LNCaP clone FGC (cell line): ENCODE measurements at regions not wholly inside any gene's neighbourhood (a gene's known extent, or its start where the extent isn't known, plus 50 kb on each side); places are given as distances from the start of the nearest gene placed in this dataset.

Experiments used
- DNase-seq: peaks from one replicate; pipeline ENCODE4 v3.0.0-alpha.2; 2011; ENCODE audit warnings: low read depth
- H3K4me3 ChIP-seq: 2 replicates; pipeline ENCODE4 v1.5.1; 2011; ENCODE audit warnings: mild to moderate bottlenecking, low read depth, low read length, control low read depth
- CTCF ChIP-seq: IDR thresholded peaks from 2 replicates; pipeline ENCODE4 v1.5.1; 2012; ENCODE audit warnings: mild to moderate bottlenecking; ENCODE audit not compliant: control insufficient read depth, insufficient read depth; ENCODE audit errors: extremely low read depth

- H3K4me3 ChIP-seq = no peak overlapping the region
- DNase-seq = no peak
- no peak for TF ChIP-seq CTCF
Observed at GRCh38 chr3:107970993-107971580, 119.7 kb downstream of the CD47 start.

DNA sequence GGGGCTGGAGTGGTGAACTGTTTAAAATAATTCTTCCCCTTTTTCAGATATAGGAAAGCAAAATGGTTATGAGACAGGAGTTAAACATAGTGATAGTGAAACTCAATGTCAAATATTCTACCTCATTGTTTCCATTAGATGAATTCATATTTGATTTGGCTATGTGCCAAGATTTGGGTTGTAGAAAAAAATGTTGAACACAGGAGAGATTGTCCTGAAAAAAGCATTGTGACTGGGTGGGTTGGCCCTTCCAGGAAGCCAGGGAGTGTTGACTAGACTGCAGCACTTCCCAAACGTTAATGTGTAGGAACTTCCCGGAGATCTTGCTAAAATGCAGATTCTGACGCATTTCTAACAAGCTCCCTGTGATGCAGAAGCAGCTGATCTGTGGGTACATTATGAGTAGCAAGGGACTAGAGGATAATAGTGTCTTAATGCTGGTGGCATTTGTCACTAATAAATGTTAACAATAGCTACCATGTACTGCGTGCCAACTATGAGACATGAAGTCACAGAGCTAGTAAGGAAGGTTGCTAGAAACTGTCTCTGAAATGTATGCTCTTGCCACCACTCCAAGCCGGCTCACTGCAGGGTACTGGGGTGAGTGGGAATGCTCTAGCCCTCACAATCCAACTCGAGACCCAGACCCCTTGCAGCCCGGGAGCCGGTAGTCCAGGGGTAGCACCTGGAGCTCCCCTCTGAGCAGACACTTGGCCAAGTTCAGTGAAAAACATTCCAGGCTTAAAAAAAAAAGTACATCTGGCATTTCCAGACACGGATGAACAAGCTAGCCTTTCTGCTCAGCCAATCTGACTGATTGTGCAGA, 120.6 kb downstream of the CD47 start:
- DNase-seq = no peak
- TF ChIP-seq CTCF = no peak
- no peak overlapping the region for H3K4me3 ChIP-seq

DNA sequence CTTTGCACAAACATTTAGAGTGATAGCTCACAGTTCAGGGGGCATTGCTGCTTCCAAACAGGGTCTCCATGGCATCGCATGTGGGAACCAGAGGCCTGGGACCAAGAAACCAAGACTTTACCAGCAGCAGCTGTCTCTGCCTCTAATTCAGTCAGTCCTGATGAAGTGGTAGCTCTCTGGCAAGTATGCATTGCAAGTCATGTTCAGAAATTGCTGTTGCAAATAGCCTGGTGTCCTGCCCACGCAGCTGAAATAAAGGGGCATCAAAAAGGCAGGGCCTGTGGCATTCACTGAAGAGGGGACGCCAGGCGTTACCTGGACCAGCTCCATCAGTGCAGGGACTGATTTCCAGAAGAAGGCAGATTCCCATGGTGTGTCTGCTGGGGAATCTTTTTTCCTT, 121.3 kb downstream of the CD47 start:
- no peak for DNase-seq
- H3K4me3 ChIP-seq = no peak overlapping the region

GRCh38 chr3:107966276-107966675, 124.6 kb downstream of the CD47 start:
- no peak for TF ChIP-seq CTCF
- no peak for DNase-seq
- no peak overlapping the region for H3K4me3 ChIP-seq

More for the DNA sequence above, 121.3 kb downstream of the CD47 start:
- no peak for TF ChIP-seq CTCF

GRCh38 chr3:107965136-107965655, 125.6 kb downstream of the CD47 start:
- no peak for DNase-seq
- TF ChIP-seq CTCF = no peak
- no peak overlapping the region for H3K4me3 ChIP-seq

- no peak overlapping the region for H3K4me3 ChIP-seq
- no peak for TF ChIP-seq CTCF
- no peak for DNase-seq
Observed at GRCh38 chr3:107963581-107963980, 127.2 kb downstream of the CD47 start.
